Panc1 (cell line): ENCODE measurements at regions not wholly inside any gene's neighbourhood (a gene's known extent, or its start where the extent isn't known, plus 50 kb on each side); places are given as distances from the start of the nearest gene placed in this dataset.
A peak's percentile ranks its signal among the peaks of the same experiment; 100 is the strongest.

Experiments
- ATAC-seq: fragments of 200-7000 bp; cut with Tn5 transposase; 2 replicates; pipeline ENCODE4 v1.9.1; 2020; ENCODE audit warnings: mild to moderate bottlenecking, moderate library complexity
- BruUV-seq: library from RNA; stranded (reverse); fragments of 400-500 nt; replicated peaks from 2 replicates; lab custom pipeline; 2021; lab: Mats Ljungman, UMichigan
- CTCF ChIA-PET: fragments of 300-600 bp; sonication (Branson Sonifier 250); formaldehyde crosslinking; loops from one replicate; lab custom pipeline; 2022; ENCODE audit warnings: antibody characterized with exemption; lab: Charles Lee
- POLR2A ChIA-PET: fragments of 300-600 bp; sonication (Branson Sonifier 250); formaldehyde crosslinking; loops from one replicate; lab custom pipeline; 2022; ENCODE audit warnings: antibody characterized with exemption; lab: Charles Lee
- DNase-seq: peaks from one replicate; pipeline ENCODE4 v3.0.0-alpha.2; 2010; ENCODE audit warnings: low read depth, low spot score
- H3K27ac ChIP-seq: 2 replicates; pipeline ENCODE4 v1.5.1; 2011; ENCODE audit warnings: mild to moderate bottlenecking, low read length, inconsistent platforms
- H3K27me3 ChIP-seq: fragments of 200-500 bp; sonication (Bioruptor generic); 2 replicates; pipeline ENCODE4 v1.6.0; 2014; ENCODE audit warnings: low read length, inconsistent platforms; ENCODE audit not compliant: control insufficient read depth, insufficient read depth
- H3K36me3 ChIP-seq: fragments of 200-500 bp; sonication (Bioruptor generic); 2 replicates; pipeline ENCODE4 v1.5.1; 2014; ENCODE audit warnings: inconsistent platforms, mild to moderate bottlenecking, low read length, moderate library complexity; ENCODE audit not compliant: control insufficient read depth, insufficient read depth
- H3K4me1 ChIP-seq: 2 replicates; pipeline ENCODE4 v1.5.1; 2011; ENCODE audit warnings: inconsistent platforms, mild to moderate bottlenecking, low read length, moderate library complexity; ENCODE audit not compliant: control insufficient read depth, insufficient read depth
- H3K4me3 ChIP-seq, 2 experiments: 2 replicates each; pipeline ENCODE4 v1.5.1; 2011 to 2012; ENCODE audit warnings: low read depth in 2 of 2, low read length in 2 of 2, mild to moderate bottlenecking in 2 of 2, inconsistent platforms in 1 of 2, moderate library complexity in 1 of 2
- H3K9me3 ChIP-seq: fragments of 200-500 bp; sonication (Bioruptor generic); 2 replicates; pipeline ENCODE4 v1.5.1; 2014; ENCODE audit warnings: low read depth, mild to moderate bottlenecking, inconsistent platforms, low read length, moderate library complexity; ENCODE audit not compliant: control insufficient read depth, insufficient read depth
- POLR2AphosphoS5 ChIP-seq: IDR thresholded peaks from 2 replicates; pipeline ENCODE4 v1.6.1; 2012; ENCODE audit warnings: mild to moderate bottlenecking, low read depth, low read length, moderate library complexity
- SIN3A ChIP-seq: IDR thresholded peaks from 2 replicates; pipeline ENCODE4 v1.6.1; 2012; ENCODE audit warnings: low read depth, mild to moderate bottlenecking, low read length, moderate library complexity, borderline replicate concordance; ENCODE audit not compliant: insufficient read depth
- TCF7L2 ChIP-seq: IDR thresholded peaks from 2 replicates; pipeline ENCODE4 v1.6.1; 2011; ENCODE audit warnings: mild to moderate bottlenecking, low read depth, low read length, inconsistent platforms
- in situ Hi-C: cut with HindIII; loops from 2 replicates; pipeline ENCODE4 v1.10.0; 2016; ENCODE audit warnings: low sequenced_read_pairs, low pct_unique_long_range_greater_than_20kb
- intact Hi-C: fragments of 100-400 bp; cut with micrococcal nuclease; formaldehyde crosslinking; loops from one replicate; pipeline ENCODE4 v1.10.0; 2022; ENCODE audit not compliant: unreplicated experiment
- TF ChIP-seq, protein P1 (sequence below), 2 experiments: IDR thresholded peaks; 2 replicates each; pipeline ENCODE4 v1.6.1; 2011 to 2012; ENCODE audit warnings: low read depth in 2 of 2, control low read depth in 1 of 2, low read length in 1 of 2, mild to moderate bottlenecking in 1 of 2, moderate library complexity in 1 of 2; ENCODE audit not compliant: insufficient read depth in 1 of 2
- TF ChIP-seq, protein P2 (sequence below): fragments of 450-650 bp; IDR thresholded peaks from 2 replicates; pipeline ENCODE4 v1.5.1; 2017; ENCODE audit warnings: mild to moderate bottlenecking

DNA sequence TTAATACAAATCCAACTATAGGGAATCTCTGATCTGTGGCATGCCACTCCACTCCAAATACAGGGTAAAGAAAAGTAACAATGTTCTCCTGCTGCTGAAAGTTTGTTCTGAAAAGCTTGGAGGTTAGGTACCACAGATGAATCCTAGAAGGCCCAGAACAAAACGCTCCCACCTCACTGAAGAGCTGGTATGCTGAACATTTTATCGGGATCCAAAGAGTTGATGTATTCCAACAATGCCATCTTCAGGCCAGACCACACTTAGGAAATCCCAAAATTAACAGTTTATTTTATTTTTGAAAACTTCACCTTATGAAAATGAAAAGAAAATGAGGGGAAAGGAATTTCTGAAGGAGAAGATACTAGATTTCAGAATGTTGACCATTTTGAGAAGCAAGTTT, 145.1 kb upstream of the CDH19 start:
- BruUV-seq = no TSS peak
- POLR2A ChIA-PET = interaction anchor here (0.8 kb wide), 1 partner anchor 50 kb away, joined by 4 read pairs; no protein-coding TSS in a partner anchor
- CTCF ChIA-PET = no interaction called here
- Histone ChIP-seq H3K27me3 (no peaks in the 10 kb centered on the region), H3K4me3 (no peak overlapping the region), H3K27ac (no peak overlapping the region), H3K36me3 (no peaks in the 10 kb centered on the region; the same call in 1 of the 2 replicates), H3K4me1 (no peaks in the 10 kb centered on the region), H3K9me3 (no peaks in the 10 kb centered on the region)
- in situ Hi-C loops (no loop called here), intact Hi-C loops (no loop called here)
- no peak for ATAC-seq
- TF ChIP-seq, protein P1, sequence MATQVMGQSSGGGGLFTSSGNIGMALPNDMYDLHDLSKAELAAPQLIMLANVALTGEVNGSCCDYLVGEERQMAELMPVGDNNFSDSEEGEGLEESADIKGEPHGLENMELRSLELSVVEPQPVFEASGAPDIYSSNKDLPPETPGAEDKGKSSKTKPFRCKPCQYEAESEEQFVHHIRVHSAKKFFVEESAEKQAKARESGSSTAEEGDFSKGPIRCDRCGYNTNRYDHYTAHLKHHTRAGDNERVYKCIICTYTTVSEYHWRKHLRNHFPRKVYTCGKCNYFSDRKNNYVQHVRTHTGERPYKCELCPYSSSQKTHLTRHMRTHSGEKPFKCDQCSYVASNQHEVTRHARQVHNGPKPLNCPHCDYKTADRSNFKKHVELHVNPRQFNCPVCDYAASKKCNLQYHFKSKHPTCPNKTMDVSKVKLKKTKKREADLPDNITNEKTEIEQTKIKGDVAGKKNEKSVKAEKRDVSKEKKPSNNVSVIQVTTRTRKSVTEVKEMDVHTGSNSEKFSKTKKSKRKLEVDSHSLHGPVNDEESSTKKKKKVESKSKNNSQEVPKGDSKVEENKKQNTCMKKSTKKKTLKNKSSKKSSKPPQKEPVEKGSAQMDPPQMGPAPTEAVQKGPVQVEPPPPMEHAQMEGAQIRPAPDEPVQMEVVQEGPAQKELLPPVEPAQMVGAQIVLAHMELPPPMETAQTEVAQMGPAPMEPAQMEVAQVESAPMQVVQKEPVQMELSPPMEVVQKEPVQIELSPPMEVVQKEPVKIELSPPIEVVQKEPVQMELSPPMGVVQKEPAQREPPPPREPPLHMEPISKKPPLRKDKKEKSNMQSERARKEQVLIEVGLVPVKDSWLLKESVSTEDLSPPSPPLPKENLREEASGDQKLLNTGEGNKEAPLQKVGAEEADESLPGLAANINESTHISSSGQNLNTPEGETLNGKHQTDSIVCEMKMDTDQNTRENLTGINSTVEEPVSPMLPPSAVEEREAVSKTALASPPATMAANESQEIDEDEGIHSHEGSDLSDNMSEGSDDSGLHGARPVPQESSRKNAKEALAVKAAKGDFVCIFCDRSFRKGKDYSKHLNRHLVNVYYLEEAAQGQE (IDR thresholded peaks at IDR 0.05; ENCODE audit: insufficient read depth in 1 of 2, low read depth in 2 of 2, low read length in 1 of 2) = no peak
- TF ChIP-seq, protein P2, sequence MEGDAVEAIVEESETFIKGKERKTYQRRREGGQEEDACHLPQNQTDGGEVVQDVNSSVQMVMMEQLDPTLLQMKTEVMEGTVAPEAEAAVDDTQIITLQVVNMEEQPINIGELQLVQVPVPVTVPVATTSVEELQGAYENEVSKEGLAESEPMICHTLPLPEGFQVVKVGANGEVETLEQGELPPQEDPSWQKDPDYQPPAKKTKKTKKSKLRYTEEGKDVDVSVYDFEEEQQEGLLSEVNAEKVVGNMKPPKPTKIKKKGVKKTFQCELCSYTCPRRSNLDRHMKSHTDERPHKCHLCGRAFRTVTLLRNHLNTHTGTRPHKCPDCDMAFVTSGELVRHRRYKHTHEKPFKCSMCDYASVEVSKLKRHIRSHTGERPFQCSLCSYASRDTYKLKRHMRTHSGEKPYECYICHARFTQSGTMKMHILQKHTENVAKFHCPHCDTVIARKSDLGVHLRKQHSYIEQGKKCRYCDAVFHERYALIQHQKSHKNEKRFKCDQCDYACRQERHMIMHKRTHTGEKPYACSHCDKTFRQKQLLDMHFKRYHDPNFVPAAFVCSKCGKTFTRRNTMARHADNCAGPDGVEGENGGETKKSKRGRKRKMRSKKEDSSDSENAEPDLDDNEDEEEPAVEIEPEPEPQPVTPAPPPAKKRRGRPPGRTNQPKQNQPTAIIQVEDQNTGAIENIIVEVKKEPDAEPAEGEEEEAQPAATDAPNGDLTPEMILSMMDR = peak; percentile 10; the same call in 1 of the 2 replicates
- no peak for DNase-seq

DNA sequence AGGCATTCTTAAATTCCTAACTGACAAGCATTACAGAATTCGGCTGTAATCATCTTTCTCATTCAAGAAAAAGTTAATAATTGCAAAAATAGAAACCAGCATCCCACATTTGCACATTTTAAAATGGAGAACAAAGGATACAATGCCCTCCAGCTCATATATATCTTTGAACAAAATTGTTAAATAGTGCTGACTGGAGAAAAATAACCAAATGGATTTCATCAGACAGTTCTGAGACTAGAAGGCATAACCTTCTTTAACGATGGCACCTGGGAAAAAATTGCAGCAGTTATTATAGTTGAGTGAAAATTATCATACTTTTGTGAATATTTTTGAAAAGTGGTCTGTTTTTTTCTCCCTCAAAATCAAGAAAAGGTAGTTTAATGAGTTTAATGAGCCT, 138.9 kb upstream of the CDH19 start:
- H3K4me1 ChIP-seq = no peaks in the 10 kb centered on the region
- H3K4me3 ChIP-seq = no peak overlapping the region
- intact Hi-C loops = no loop called here
- no peaks in the 10 kb centered on the region for H3K9me3 ChIP-seq
- in situ Hi-C loops = no loop called here
- TF ChIP-seq, protein P1 (IDR thresholded peaks at IDR 0.05; ENCODE audit: insufficient read depth in 1 of 2, low read depth in 2 of 2, low read length in 1 of 2) = no peak
- TF ChIP-seq, protein P2 = no peak
- TF ChIP-seq POLR2AphosphoS5 (no peak), SIN3A (no peak), TCF7L2 (no peak)
- CTCF ChIA-PET = no interaction called here
- H3K27ac ChIP-seq = no peak overlapping the region
- no peaks in the 10 kb centered on the region; the same call in 1 of the 2 replicates for H3K36me3 ChIP-seq
- ATAC-seq (no peak), DNase-seq (no peak)
- no TSS peak for BruUV-seq
- H3K27me3 ChIP-seq = no peaks in the 10 kb centered on the region
- POLR2A ChIA-PET = no interaction called here
